ENCODE measurements at regions not wholly inside any gene's neighbourhood (a gene's known extent, or its start where the extent isn't known, plus 50 kb on each side); places are given as distances from the start of the nearest gene placed in this dataset.
"Not testable (repeated sequence)": the region's sequence is repeated elsewhere in the genome, so short reads cannot be mapped to it uniquely, and the experiment has no call there.

GRCh38 chr3:13988925-13989324 lies 109.1 kb upstream of the WNT7A start:
- not testable (repeated sequence) for TF ChIP-seq POLR2A, TAF1 (IDR thresholded peaks at IDR 0.05; ENCODE audit: low read depth, low read length)
